ENCODE measurements at regions not wholly inside any gene's neighbourhood (a gene's known extent, or its start where the extent isn't known, plus 50 kb on each side); places are given as distances from the start of the nearest gene placed in this dataset.
"Not testable (repeated sequence)": the region's sequence is repeated elsewhere in the genome, so short reads cannot be mapped to it uniquely, and the experiment has no call there.

GRCh38 chr15:50857763-50858162 lies 50.7 kb upstream of the AP4E1 start:
- no peaks in the 10 kb centered on the region for H3K27me3 Mint-ChIP-seq
- ATAC-seq (ENCODE audit: low read depth) (no peak), DNase-seq (no peak)
- H3K27ac Mint-ChIP-seq: no peak overlapping the region
- ChIA-PET CTCF (no interaction called here), POLR2A (no interaction called here)
- TF ChIP-seq CTCF (IDR thresholded peaks at IDR 0.05): no peak
- H3K4me1 Mint-ChIP-seq: peaks cover 16% of the 10 kb centered on the region
- H3K9me3 Mint-ChIP-seq: no peaks in the 10 kb centered on the region
- intact Hi-C loops (cut with micrococcal nuclease): no loop called here
- no peaks in the 10 kb centered on the region for H3K36me3 Mint-ChIP-seq (ENCODE audit: low read depth)
- no peak overlapping the region for H3K4me3 Mint-ChIP-seq

GRCh38 chr15:50854601-50855490 lies 53.6 kb upstream of the AP4E1 start:
- POLR2A ChIA-PET: interaction anchor here (0.9 kb wide), 1 partner anchor 90 kb away, joined by 3 read pairs; no protein-coding TSS in a partner anchor
- Mint-ChIP-seq H3K4me3 (peak overlapping the region; percentile 44), H3K27me3 (peaks cover 4% of the 10 kb centered on the region)

DNA sequence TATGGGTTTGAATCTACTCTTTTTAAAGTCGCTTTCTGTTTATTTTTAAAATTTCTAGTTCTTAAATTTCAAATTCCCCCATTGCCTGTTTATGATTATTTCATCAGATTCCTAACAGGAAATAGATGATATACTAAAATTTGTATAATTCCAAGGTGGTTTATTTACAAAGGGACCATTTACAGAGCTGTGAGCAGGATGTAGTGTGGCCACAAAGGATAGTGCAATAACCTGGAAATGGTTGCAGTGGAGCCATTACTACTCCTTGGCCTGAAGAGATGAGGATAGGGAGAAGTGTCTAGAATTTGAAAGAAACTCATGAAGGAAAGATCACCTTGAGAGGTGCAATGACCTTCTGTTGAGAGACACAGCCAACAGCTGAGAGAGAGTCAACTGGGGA lies 58.5 kb upstream of the AP4E1 start:
- no peaks in the 10 kb centered on the region for H3K36me3 Mint-ChIP-seq (ENCODE audit: low read depth)
- ATAC-seq (ENCODE audit: low read depth): no peak
- peaks cover 2% of the 10 kb centered on the region for H3K9me3 Mint-ChIP-seq
- POLR2A ChIA-PET: no interaction called here
- no peak for TF ChIP-seq CTCF (IDR thresholded peaks at IDR 0.05)
- CTCF ChIA-PET: no interaction called here
- peaks cover 4% of the 10 kb centered on the region for H3K27me3 Mint-ChIP-seq
- H3K4me3 Mint-ChIP-seq: no peak overlapping the region
- H3K27ac Mint-ChIP-seq: no peak overlapping the region
- DNase-seq: no peak
- intact Hi-C loops (cut with micrococcal nuclease): no loop called here
- peaks cover 9% of the 10 kb centered on the region for H3K4me1 Mint-ChIP-seq

More at GRCh38 chr15:50854601-50855490, 53.6 kb upstream of the AP4E1 start:
- H3K36me3 Mint-ChIP-seq (ENCODE audit: low read depth): no peaks in the 10 kb centered on the region
- CTCF ChIA-PET: no interaction called here
- DNase-seq (no peak), ATAC-seq (ENCODE audit: low read depth) (peak; percentile 94)
- peaks cover 2% of the 10 kb centered on the region for H3K9me3 Mint-ChIP-seq
- H3K27ac Mint-ChIP-seq: peak overlapping the region; percentile 36
- H3K4me1 Mint-ChIP-seq: peaks cover 16% of the 10 kb centered on the region
- intact Hi-C loops (cut with micrococcal nuclease): loop anchor here (1.0 kb wide), 2 partner anchors 90 to 168 kb away; partner anchors contain the start of gene SPPL2A
- TF ChIP-seq CTCF (IDR thresholded peaks at IDR 0.05): no peak

- Mint-ChIP-seq H3K4me1 (no peaks in the 10 kb centered on the region), H3K27ac (no peak overlapping the region), H3K27me3 (peaks cover 4% of the 10 kb centered on the region), H3K36me3 (ENCODE audit: low read depth) (no peaks in the 10 kb centered on the region), H3K4me3 (no peak overlapping the region), H3K9me3 (peaks cover 7% of the 10 kb centered on the region)
- ChIA-PET POLR2A (no interaction called here), CTCF (no interaction called here)
- TF ChIP-seq CTCF (IDR thresholded peaks at IDR 0.05): no peak
- intact Hi-C loops (cut with micrococcal nuclease): no loop called here
- no peak for DNase-seq
- no peak for ATAC-seq (ENCODE audit: low read depth)
Measured at GRCh38 chr15:50848349-50848748, 60.1 kb upstream of the AP4E1 start.

GRCh38 chr15:50845181-50845580 lies 63.3 kb upstream of the AP4E1 start:
- H3K36me3 Mint-ChIP-seq (ENCODE audit: low read depth); intact Hi-C loops (cut with micrococcal nuclease); H3K27me3 Mint-ChIP-seq; DNase-seq; H3K9me3 Mint-ChIP-seq; H3K27ac Mint-ChIP-seq; ATAC-seq (ENCODE audit: low read depth); H3K4me3 Mint-ChIP-seq; H3K4me1 Mint-ChIP-seq; CTCF ChIA-PET; POLR2A ChIA-PET: not testable (repeated sequence)
